ENCODE measurements at regions not wholly inside any gene's neighbourhood (a gene's known extent, or its start where the extent isn't known, plus 50 kb on each side); places are given as distances from the start of the nearest gene placed in this dataset.

DNA sequence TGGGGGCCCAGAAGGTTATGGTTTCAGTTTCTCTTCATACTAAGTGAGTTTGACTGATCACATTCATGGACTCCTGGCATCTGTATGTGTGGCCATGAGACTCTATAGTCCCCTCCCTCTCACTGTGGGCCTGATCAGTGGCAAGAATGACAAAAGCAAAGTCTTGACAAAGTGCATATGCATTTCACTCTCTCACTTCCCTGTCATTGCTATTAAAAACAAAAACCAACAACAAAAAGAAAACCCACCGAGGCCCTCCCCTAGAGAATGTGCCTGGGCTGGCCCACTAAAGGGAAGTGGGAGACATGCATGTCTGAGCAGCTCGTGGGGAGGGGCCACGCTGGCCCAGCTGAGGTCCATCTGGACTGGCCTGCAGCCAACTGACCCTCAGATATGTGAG is 600.1 kb upstream of the RAB6C start:
- Histone ChIP-seq H2AFZ (no peak overlapping the region), H3K4me1 (no peaks in the 10 kb centered on the region), H3K4me3 (ENCODE audit: low read depth, low read length) (no peak overlapping the region), H3K9me3 (ENCODE audit: control insufficient read depth, low read length) (no peaks in the 10 kb centered on the region), H3K27me3 (ENCODE audit: control insufficient read depth, insufficient read depth, low read length) (no peaks in the 10 kb centered on the region), H3K36me3 (ENCODE audit: control insufficient read depth, insufficient read depth, low read length) (no peaks in the 10 kb centered on the region), H3K27ac (no peak overlapping the region), H3K9ac (no peak overlapping the region), H3K79me2 (no peaks in the 10 kb centered on the region), H3K4me2 (ENCODE audit: low read length) (no peak overlapping the region)
- TF ChIP-seq, protein P1, sequence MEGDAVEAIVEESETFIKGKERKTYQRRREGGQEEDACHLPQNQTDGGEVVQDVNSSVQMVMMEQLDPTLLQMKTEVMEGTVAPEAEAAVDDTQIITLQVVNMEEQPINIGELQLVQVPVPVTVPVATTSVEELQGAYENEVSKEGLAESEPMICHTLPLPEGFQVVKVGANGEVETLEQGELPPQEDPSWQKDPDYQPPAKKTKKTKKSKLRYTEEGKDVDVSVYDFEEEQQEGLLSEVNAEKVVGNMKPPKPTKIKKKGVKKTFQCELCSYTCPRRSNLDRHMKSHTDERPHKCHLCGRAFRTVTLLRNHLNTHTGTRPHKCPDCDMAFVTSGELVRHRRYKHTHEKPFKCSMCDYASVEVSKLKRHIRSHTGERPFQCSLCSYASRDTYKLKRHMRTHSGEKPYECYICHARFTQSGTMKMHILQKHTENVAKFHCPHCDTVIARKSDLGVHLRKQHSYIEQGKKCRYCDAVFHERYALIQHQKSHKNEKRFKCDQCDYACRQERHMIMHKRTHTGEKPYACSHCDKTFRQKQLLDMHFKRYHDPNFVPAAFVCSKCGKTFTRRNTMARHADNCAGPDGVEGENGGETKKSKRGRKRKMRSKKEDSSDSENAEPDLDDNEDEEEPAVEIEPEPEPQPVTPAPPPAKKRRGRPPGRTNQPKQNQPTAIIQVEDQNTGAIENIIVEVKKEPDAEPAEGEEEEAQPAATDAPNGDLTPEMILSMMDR (IDR thresholded peaks at IDR 0.05) = no peak

DNA sequence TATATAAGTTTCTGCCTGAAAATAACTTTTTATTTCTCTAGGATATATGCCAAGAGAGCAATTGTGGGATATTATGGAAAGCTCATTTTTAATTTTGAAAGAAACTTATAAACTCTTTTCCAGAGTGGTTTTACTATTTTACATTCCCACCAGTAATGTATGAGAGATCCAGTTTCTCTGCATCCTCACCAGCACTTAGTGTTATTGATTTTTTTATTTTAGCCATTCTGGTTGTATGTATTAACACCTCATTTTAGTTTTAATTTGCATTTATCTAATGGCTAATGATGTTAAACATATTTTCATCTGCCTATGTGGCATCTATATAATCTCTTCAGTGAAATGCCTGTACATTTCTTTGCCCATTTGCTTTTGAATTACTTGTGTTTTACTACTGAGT is 597.7 kb upstream of the RAB6C start:
- H3K79me2 ChIP-seq = no peaks in the 10 kb centered on the region
- TF ChIP-seq, protein P1 (IDR thresholded peaks at IDR 0.05) = no peak

DNA sequence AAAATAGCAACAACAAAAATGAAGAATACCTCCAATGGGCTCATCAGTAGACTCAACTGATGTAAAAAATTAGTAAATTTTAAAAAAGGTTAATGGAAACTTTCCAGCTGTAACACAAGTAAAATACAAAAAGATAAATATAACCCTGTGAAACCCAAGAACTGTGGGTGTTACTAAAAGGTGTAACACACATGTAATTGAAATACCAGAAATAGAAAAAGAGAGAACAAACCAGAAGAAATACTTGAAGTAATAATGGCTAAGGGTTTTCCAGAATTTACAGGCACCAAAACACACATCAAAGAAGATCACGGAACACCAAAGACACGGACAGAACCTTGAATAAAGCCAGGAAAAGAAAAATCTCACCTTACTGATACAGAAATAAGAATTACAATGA is 590.6 kb upstream of the RAB6C start:
- Histone ChIP-seq H3K4me2 (ENCODE audit: low read length) (no peak overlapping the region), H3K27ac (no peak overlapping the region), H3K36me3 (ENCODE audit: control insufficient read depth, insufficient read depth, low read length) (no peaks in the 10 kb centered on the region), H3K79me2 (no peaks in the 10 kb centered on the region), H3K4me3 (ENCODE audit: low read depth, low read length) (no peak overlapping the region), H3K27me3 (ENCODE audit: control insufficient read depth, insufficient read depth, low read length) (no peaks in the 10 kb centered on the region), H2AFZ (no peak overlapping the region), H3K4me1 (no peaks in the 10 kb centered on the region), H3K9me3 (ENCODE audit: control insufficient read depth, low read length) (no peaks in the 10 kb centered on the region), H3K9ac (no peak overlapping the region)
- TF ChIP-seq, protein P1 (IDR thresholded peaks at IDR 0.05) = no peak

More for the DNA sequence above, 597.7 kb upstream of the RAB6C start:
- H3K4me2 ChIP-seq (ENCODE audit: low read length) = no peak overlapping the region
- H3K36me3 ChIP-seq (ENCODE audit: control insufficient read depth, insufficient read depth, low read length) = no peaks in the 10 kb centered on the region
- H3K4me3 ChIP-seq (ENCODE audit: low read depth, low read length) = no peak overlapping the region
- H3K27me3 ChIP-seq (ENCODE audit: control insufficient read depth, insufficient read depth, low read length) = no peaks in the 10 kb centered on the region
- no peak overlapping the region for H3K27ac ChIP-seq
- no peaks in the 10 kb centered on the region for H3K9me3 ChIP-seq (ENCODE audit: control insufficient read depth, low read length)
- no peaks in the 10 kb centered on the region for H3K4me1 ChIP-seq
- H3K9ac ChIP-seq = no peak overlapping the region
- no peak overlapping the region for H2AFZ ChIP-seq

DNA sequence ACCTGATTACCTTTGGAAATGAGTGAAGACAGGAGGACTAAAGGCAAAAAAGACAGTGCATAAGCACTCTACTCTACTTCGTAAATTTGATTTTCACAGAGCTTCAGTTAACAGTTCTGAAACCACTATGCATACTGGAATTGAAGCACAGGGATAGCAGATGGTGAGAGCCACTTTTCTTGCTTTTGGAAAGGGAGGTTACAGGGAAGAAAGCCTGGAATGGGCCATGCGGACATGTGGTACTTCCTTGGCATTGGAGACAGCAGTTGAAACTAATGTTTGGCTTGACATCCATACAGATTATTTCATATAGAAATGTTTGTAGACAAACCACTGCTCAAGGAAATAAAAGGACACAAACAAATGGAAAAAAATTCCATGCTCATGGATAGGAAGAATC is 585.6 kb upstream of the RAB6C start:
- Histone ChIP-seq H3K9ac (no peak overlapping the region), H3K27me3 (ENCODE audit: control insufficient read depth, insufficient read depth, low read length) (no peaks in the 10 kb centered on the region), H2AFZ (no peak overlapping the region), H3K4me2 (ENCODE audit: low read length) (no peak overlapping the region), H3K4me1 (no peaks in the 10 kb centered on the region), H3K4me3 (ENCODE audit: low read depth, low read length) (no peak overlapping the region), H3K9me3 (ENCODE audit: control insufficient read depth, low read length) (no peaks in the 10 kb centered on the region), H3K36me3 (ENCODE audit: control insufficient read depth, insufficient read depth, low read length) (no peaks in the 10 kb centered on the region), H3K27ac (no peak overlapping the region), H3K79me2 (no peaks in the 10 kb centered on the region)
- TF ChIP-seq, protein P1 (IDR thresholded peaks at IDR 0.05) = no peak

DNA sequence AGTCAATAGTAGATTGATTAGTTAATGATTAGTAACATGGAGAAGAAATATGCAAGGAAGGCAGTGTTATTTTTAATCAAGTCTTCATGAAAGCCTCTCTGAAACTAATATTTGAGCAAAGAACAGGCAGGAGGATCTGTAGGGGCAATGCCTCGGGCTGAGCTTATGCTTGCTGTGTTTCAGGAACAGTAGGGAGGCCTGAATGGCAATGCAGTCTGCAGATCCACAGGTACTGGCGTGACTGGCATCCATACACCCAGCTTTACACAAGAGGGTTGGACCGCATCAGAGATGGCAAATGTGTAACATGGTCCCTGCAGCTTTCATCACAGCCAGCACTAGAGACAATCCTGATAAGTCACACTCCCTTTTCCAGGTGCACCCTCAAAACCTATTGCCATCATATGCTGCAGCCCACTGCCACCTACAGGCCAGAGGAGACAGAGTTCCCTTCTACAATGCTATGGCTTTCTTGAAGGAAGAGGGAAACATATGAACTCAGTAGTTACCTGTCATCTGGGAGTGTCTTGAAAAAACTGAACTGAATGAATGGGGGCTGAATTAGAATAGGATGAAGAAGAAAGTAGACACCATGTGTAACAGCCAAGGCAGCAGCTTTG is 582.4 kb upstream of the RAB6C start:
- Histone ChIP-seq H3K9ac (no peak overlapping the region), H3K27me3 (ENCODE audit: control insufficient read depth, insufficient read depth, low read length) (no peaks in the 10 kb centered on the region), H3K79me2 (no peaks in the 10 kb centered on the region), H3K4me1 (peaks cover 9% of the 10 kb centered on the region), H3K27ac (no peak overlapping the region), H3K4me3 (ENCODE audit: low read depth, low read length) (no peak overlapping the region), H2AFZ (no peak overlapping the region), H3K9me3 (ENCODE audit: control insufficient read depth, low read length) (no peaks in the 10 kb centered on the region), H3K36me3 (ENCODE audit: control insufficient read depth, insufficient read depth, low read length) (no peaks in the 10 kb centered on the region), H3K4me2 (ENCODE audit: low read length) (no peak overlapping the region)
- TF ChIP-seq, protein P1 (IDR thresholded peaks at IDR 0.05) = peak; percentile 60

Data from parathyroid adenoma (tissue), 2 donors.